Activated CD8-positive, alpha-beta T cell treated with anti-CD3 and anti-CD28 coated beads, Interleukin-2, amount 10 ng/mL, durations not matched to agents 7 days and 5 days (primary cell): ENCODE measurements at regions not wholly inside any gene's neighbourhood (a gene's known extent, or its start where the extent isn't known, plus 50 kb on each side); places are given as distances from the start of the nearest gene placed in this dataset.

ENCODE experiments used
- ATAC-seq: fragments of 150-1000 bp; cut with Tn5 transposase; one replicate; pipeline ENCODE4 v1.10.0; 2021; ENCODE audit warnings: moderate library complexity
- CTCF ChIA-PET: fragments of 350-600 bp; sonication (Branson Sonifier 250); formaldehyde crosslinking; loops from one replicate; lab custom pipeline; 2021; ENCODE audit warnings: antibody characterized with exemption; lab: Charles Lee
- POLR2A ChIA-PET: fragments of 350-600 bp; sonication (Branson Sonifier 250); formaldehyde crosslinking; loops from one replicate; lab custom pipeline; 2021; ENCODE audit warnings: antibody characterized with exemption; lab: Charles Lee
- DNase-seq: peaks from one replicate; pipeline ENCODE4 v3.0.0-alpha.2; 2020
- H3K27ac Mint-ChIP-seq: one replicate; pipeline ENCODE4 v1.8.0; 2021; ENCODE audit warnings: mild to moderate bottlenecking, mixed read lengths
- H3K27me3 Mint-ChIP-seq: one replicate; pipeline ENCODE4 v1.8.0; 2021; ENCODE audit warnings: low read depth, mixed read lengths
- H3K36me3 Mint-ChIP-seq: one replicate; pipeline ENCODE4 v1.8.0; 2021; ENCODE audit warnings: low read depth, mixed read lengths
- H3K4me1 Mint-ChIP-seq: one replicate; pipeline ENCODE4 v1.8.0; 2021; ENCODE audit warnings: low read depth, mixed read lengths
- H3K4me3 Mint-ChIP-seq: one replicate; pipeline ENCODE4 v1.8.0; 2021; ENCODE audit warnings: mild to moderate bottlenecking, mixed read lengths
- H3K9me3 Mint-ChIP-seq: one replicate; pipeline ENCODE4 v1.8.0; 2022; ENCODE audit warnings: mixed read lengths; ENCODE audit not compliant: insufficient read depth

DNA sequence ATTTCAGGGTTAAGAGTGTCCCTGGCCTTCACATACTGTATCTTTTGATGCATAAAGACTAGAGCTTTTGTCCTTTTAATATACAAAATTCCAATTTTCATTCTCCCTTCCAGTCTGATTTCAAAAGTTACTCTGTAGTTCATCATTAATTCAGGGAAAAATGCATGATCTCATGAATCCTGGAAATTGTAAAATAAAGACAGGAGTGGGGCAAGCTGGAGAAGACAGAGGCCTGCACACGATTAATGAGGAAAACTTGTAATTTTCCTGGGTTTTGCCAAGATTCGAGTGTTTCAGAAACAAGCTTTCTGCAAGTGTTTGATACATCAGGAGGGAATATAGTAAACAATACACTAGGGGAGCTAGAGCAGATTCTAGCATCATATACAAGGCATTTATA, 947.9 kb downstream of the FAT4 start:
- ChIA-PET POLR2A (no interaction called here), CTCF (no interaction called here)
- DNase-seq (no peak), ATAC-seq (no peak)
- no peak overlapping the region for H3K4me3 Mint-ChIP-seq
- H3K36me3 Mint-ChIP-seq, result no peaks in the 10 kb centered on the region
- no peaks in the 10 kb centered on the region for H3K27me3 Mint-ChIP-seq
- no peak overlapping the region for H3K27ac Mint-ChIP-seq
- no peaks in the 10 kb centered on the region for H3K4me1 Mint-ChIP-seq
- peaks cover 4% of the 10 kb centered on the region for H3K9me3 Mint-ChIP-seq

DNA sequence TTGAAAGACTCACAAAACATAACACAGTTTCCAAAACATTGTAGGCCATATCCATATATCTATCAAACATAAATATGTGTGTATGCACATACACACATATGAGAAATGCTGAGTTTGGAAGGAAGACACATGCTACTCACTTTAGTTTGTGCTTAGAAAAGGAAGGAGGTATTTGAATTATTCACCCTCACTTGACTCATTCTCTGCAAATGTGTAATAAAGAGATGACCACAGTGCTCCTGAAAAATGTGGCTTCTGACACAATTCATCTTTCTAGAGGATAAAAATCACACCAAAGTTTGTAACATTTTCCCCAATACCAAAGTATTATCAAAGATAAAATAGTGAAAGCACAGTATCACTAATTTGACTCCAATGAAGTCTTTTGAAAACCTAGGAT, 950.1 kb downstream of the FAT4 start:
- no peaks in the 10 kb centered on the region for H3K36me3 Mint-ChIP-seq
- ChIA-PET POLR2A (no interaction called here), CTCF (no interaction called here)
- H3K4me1 Mint-ChIP-seq, result no peaks in the 10 kb centered on the region
- no peaks in the 10 kb centered on the region for H3K9me3 Mint-ChIP-seq
- DNase-seq (no peak), ATAC-seq (no peak)
- H3K27ac Mint-ChIP-seq, result no peak overlapping the region
- no peak overlapping the region for H3K4me3 Mint-ChIP-seq
- no peaks in the 10 kb centered on the region for H3K27me3 Mint-ChIP-seq

DNA sequence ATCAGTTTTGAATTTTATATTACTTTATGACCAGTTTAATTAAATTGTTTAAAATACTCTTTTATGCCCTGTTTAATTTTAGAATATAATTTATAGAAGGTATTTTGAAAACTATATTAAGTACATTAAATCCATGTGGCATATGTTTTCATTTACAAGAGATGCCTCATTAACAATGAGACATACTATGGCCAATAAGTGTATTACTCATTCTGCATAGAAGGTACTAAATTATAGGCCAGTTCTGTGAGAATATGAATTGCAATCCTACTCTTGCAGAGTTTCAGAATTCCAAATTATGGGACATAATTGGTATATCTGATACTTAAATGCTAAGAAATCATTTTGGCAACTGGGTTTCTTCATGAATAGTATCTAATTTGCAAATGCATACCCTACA, 951.1 kb downstream of the FAT4 start:
- ChIA-PET POLR2A (interaction anchor here (0.6 kb wide), 1 partner anchor 344 kb away, joined by 4 read pairs; no protein-coding TSS in a partner anchor), CTCF (no interaction called here)
- Mint-ChIP-seq H3K36me3 (no peaks in the 10 kb centered on the region), H3K27ac (no peak overlapping the region), H3K4me3 (no peak overlapping the region), H3K4me1 (no peaks in the 10 kb centered on the region), H3K9me3 (no peaks in the 10 kb centered on the region), H3K27me3 (no peaks in the 10 kb centered on the region)
- ATAC-seq, result no peak
- DNase-seq, result no peak

DNA sequence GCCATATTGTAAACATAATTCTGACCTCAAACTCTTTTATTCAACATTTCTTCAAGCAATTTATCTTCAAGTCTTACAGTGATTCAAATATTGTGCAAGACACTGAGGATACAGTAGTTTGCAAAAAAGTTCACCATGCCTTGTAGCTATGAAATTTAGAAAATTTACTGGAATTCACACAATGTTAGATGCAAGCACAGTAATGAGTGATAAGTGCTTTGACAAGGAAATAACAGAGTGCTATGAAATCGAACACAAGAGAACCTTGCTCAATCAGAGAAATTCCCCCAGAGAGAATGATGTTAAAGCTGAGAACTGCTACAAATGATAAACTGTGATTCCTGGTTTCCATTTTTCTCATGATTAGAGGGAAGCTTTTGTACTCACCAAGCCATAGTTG, 952.9 kb downstream of the FAT4 start:
- ChIA-PET POLR2A (no interaction called here), CTCF (no interaction called here)
- H3K4me1 Mint-ChIP-seq, result no peaks in the 10 kb centered on the region
- no peak overlapping the region for H3K27ac Mint-ChIP-seq
- no peak for ATAC-seq
- H3K4me3 Mint-ChIP-seq, result no peak overlapping the region
- H3K36me3 Mint-ChIP-seq, result no peaks in the 10 kb centered on the region
- H3K9me3 Mint-ChIP-seq, result no peaks in the 10 kb centered on the region
- no peaks in the 10 kb centered on the region for H3K27me3 Mint-ChIP-seq
- no peak for DNase-seq

DNA sequence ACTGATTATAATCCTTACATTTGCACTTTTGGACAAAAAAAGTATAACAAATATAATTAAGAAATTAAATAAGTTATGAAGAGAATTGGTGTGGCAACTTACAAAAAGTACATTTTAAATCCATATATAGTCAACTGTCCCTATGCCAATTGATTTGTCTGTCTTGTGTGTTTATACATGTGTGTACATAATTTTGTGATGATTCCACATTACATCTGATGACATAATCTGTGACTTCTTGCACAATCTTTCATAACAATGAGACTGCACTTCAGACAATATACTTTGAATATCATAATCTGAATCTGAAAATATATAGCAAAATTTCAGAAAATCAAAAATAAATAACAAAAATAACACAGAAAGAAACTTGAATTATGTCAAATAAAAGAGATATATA, 953.4 kb downstream of the FAT4 start:
- no peaks in the 10 kb centered on the region for H3K27me3 Mint-ChIP-seq
- ChIA-PET POLR2A (no interaction called here), CTCF (no interaction called here)
- H3K9me3 Mint-ChIP-seq, result no peaks in the 10 kb centered on the region
- ATAC-seq, result no peak
- no peaks in the 10 kb centered on the region for H3K36me3 Mint-ChIP-seq
- no peaks in the 10 kb centered on the region for H3K4me1 Mint-ChIP-seq
- no peak overlapping the region for H3K4me3 Mint-ChIP-seq
- no peak overlapping the region for H3K27ac Mint-ChIP-seq
- DNase-seq, result no peak

DNA sequence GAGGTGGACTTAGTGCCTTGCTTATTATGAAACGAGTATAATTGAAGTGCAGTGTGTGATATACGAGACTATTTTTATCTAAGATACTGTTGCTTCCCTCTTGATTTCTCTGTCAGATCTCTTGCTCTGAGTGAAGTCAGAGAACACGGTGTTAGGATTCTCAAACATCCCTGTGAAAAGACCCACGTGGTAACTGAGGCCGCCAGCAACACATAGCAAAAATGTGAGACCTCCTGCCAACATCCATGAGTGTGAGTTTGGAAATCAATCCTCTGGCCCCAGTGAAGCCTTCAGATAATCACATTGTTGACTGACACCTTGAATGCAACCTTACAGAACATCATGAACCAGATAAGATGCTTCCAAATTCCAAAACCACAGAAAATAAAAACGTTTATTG, 954.4 kb downstream of the FAT4 start:
- H3K36me3 Mint-ChIP-seq, result no peaks in the 10 kb centered on the region
- no peaks in the 10 kb centered on the region for H3K9me3 Mint-ChIP-seq
- ChIA-PET CTCF (no interaction called here), POLR2A (no interaction called here)
- no peak for ATAC-seq
- no peak overlapping the region for H3K27ac Mint-ChIP-seq
- DNase-seq, result no peak
- no peaks in the 10 kb centered on the region for H3K27me3 Mint-ChIP-seq
- no peaks in the 10 kb centered on the region for H3K4me1 Mint-ChIP-seq
- no peak overlapping the region for H3K4me3 Mint-ChIP-seq

DNA sequence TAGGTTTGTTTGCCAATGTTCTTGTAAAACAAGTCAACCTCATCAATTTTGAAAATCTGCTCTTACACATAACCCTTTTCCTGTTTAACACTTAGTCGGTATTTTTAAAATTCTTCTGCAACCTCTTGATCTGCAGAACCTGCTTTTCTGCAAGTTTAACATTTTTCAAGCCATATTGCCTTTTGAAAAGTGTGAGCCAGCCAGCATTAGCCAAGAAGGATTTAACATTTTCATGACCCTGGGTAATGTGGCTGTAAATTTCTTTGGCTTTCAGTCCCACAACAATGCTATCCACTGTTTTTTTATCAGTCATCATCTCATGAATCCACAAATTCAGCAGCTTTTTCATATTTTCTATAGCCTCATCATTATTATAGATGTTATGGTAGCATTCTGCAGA, 956.5 kb downstream of the FAT4 start:
- no peak overlapping the region for H3K27ac Mint-ChIP-seq

DNA sequence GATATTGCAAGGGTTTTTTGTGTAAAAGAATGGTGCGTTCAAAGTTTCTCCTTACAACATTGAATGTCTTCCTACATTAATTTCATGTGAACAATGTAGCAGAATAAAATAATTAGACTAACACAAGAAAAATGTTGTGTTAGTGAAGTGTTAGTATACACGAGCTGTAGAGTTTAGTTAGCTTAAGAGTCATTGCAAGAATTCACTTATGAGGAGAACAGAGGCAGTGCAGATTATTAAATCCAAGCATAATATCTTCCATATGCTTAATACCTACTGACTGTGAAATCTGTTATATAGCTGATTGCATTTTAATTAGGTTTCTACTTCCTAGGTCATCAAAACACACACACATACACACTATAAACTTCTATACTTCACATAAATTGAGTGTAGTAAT, 959.0 kb downstream of the FAT4 start:
- ChIA-PET CTCF (no interaction called here), POLR2A (no interaction called here)
- ATAC-seq (no peak), DNase-seq (no peak)
- Mint-ChIP-seq H3K27me3 (no peaks in the 10 kb centered on the region), H3K4me3 (no peak overlapping the region), H3K9me3 (no peaks in the 10 kb centered on the region), H3K4me1 (no peaks in the 10 kb centered on the region), H3K36me3 (no peaks in the 10 kb centered on the region), H3K27ac (no peak overlapping the region)

More for the DNA sequence above, 956.5 kb downstream of the FAT4 start:
- Mint-ChIP-seq H3K4me1 (no peaks in the 10 kb centered on the region), H3K36me3 (no peaks in the 10 kb centered on the region), H3K27me3 (no peaks in the 10 kb centered on the region), H3K4me3 (no peak overlapping the region), H3K9me3 (no peaks in the 10 kb centered on the region)
- POLR2A ChIA-PET, result no interaction called here
- no peak for DNase-seq
- ATAC-seq, result no peak
- CTCF ChIA-PET, result no interaction called here

DNA sequence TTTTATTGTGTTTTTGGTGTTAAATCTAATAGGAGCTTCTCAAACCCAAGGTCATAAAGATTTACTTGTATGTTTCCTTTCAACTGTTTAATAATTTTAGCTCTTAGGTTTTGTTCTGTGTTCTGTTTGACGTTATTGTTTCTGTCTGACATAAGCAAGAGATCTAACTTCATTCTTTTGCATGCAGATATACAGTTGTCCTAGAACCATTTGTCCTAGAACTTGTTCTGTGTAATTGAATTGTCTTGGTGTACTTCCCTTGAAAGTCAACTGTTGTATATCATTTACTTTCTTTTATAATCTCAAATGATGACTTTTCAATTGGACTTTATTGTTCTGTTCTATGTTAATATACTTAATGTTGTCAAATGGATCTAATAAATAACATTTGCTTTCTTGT, 977.1 kb downstream of the FAT4 start:
- Mint-ChIP-seq H3K27me3 (no peaks in the 10 kb centered on the region), H3K4me1 (no peaks in the 10 kb centered on the region), H3K9me3 (no peaks in the 10 kb centered on the region), H3K4me3 (no peak overlapping the region), H3K36me3 (no peaks in the 10 kb centered on the region), H3K27ac (no peak overlapping the region)
- POLR2A ChIA-PET, result no interaction called here
- DNase-seq (no peak), ATAC-seq (no peak)
- CTCF ChIA-PET, result no interaction called here

DNA sequence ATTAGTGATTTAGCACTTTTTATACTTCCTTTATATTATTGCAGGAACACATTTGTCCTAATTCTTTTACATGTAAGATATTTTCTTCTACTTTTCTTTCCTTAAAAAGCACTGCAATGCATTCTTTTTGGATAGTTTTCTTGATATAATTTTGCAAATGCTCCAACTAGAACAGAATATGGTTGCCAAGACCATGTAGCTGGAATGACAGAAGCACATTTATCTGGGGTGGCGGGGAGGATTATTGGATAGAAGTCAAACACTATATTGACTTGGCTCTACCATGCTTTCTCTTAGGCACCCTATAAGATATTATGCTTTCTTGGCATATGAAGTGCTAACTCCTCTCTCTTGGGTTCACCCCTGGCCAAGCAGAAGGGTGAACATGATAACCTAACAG, 983.5 kb downstream of the FAT4 start:
- Mint-ChIP-seq H3K4me1 (no peaks in the 10 kb centered on the region), H3K9me3 (peaks cover 26% of the 10 kb centered on the region), H3K27me3 (no peaks in the 10 kb centered on the region), H3K4me3 (no peak overlapping the region), H3K36me3 (no peaks in the 10 kb centered on the region), H3K27ac (no peak overlapping the region)
- ChIA-PET CTCF (no interaction called here), POLR2A (no interaction called here)
- no peak for ATAC-seq
- DNase-seq, result no peak

DNA sequence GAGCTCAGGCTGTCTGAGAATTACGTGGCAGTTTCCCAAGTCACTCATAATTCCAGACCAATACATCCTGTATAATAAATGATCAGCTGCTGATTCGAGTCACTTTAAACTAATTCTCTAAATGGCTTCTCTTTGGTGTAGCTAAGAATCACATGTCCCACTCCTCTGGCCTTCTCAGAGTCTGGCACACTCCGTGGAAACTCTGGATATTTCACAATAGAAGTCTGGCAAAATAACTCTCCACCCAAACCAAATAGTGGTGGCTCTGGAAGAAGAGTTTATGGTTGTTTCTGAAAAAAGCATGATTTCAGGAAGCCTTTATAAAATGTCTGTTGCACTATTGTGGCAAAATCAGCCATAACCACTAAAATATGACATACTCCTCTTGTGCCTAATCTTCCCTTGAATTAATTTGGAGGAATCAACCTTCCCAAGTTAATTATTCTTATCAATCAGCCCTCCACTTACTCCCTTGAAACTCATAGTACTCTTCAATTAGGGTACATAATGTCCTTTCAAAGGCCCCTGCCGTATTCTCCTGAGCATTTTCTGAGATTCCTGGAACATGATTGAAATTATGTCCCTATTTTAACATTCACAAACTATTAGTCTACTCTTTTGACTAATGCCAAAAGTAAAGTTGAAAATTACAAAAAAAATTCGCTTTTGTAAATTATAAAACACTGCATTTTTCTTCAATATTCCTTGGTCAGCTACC, 991.6 kb downstream of the FAT4 start:
- ATAC-seq, result no peak
- peaks cover 14% of the 10 kb centered on the region for H3K9me3 Mint-ChIP-seq
- H3K4me3 Mint-ChIP-seq, result no peak overlapping the region
- H3K27ac Mint-ChIP-seq, result no peak overlapping the region
- POLR2A ChIA-PET, result no interaction called here
- H3K27me3 Mint-ChIP-seq, result no peaks in the 10 kb centered on the region
- DNase-seq, result no peak
- H3K4me1 Mint-ChIP-seq, result no peaks in the 10 kb centered on the region
- H3K36me3 Mint-ChIP-seq, result no peaks in the 10 kb centered on the region
- CTCF ChIA-PET, result no interaction called here

DNA sequence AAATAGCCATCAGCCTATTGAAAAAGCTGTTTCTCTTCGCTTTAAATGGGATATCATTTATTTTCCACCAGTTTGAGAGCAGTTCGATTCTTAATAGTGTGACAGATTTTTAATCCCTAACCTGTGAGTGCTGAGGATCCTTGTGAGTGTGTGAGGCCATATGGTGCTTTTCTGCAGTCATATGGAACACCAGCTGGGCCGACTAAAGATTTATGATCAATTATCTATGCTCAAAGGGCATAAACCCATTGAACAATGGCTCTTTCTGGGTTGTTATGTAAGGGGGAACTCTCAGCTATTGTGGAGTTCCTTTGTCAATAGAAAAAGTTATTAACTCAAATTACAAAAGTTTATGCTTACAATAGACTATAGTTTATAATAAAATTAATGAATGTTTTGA, 1003.6 kb downstream of the FAT4 start:
- H3K4me3 Mint-ChIP-seq, result no peak overlapping the region
- no peaks in the 10 kb centered on the region for H3K36me3 Mint-ChIP-seq
- no peak overlapping the region for H3K27ac Mint-ChIP-seq
- no peaks in the 10 kb centered on the region for H3K27me3 Mint-ChIP-seq
- POLR2A ChIA-PET, result no interaction called here
- ATAC-seq (no peak), DNase-seq (no peak)
- H3K4me1 Mint-ChIP-seq, result no peaks in the 10 kb centered on the region
- no peaks in the 10 kb centered on the region for H3K9me3 Mint-ChIP-seq
- CTCF ChIA-PET, result no interaction called here

DNA sequence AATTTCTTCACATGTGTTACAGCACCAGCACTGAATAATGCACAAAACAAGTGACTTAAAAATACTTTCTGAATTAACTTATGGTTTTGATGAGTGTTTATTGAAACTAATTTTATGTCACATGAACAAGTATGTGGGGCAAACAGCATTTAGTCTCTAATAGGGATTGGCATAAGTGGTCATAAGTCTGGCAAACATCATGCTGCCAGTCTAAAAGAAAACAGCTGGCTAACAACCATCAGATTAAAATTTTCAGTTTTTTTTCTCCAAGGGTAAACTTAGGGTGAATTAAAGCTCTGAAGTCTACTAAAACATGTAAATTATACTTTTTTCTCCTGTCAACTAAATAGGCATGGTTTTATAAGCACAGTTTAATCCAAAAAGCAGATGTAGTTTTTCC, 1014.2 kb downstream of the FAT4 start:
- DNase-seq (no peak), ATAC-seq (no peak)
- Mint-ChIP-seq H3K4me1 (no peaks in the 10 kb centered on the region), H3K4me3 (no peak overlapping the region), H3K27ac (no peak overlapping the region), H3K9me3 (peaks cover 8% of the 10 kb centered on the region), H3K27me3 (no peaks in the 10 kb centered on the region), H3K36me3 (no peaks in the 10 kb centered on the region)
- ChIA-PET POLR2A (no interaction called here), CTCF (no interaction called here)
